ENCODE measurements at regions not wholly inside any gene's neighbourhood (a gene's known extent, or its start where the extent isn't known, plus 50 kb on each side); places are given as distances from the start of the nearest gene placed in this dataset.

- H3K36me3 ChIP-seq (ENCODE audit: control insufficient read depth, insufficient read depth, low read length), result no peaks in the 10 kb centered on the region
- H3K27me3 ChIP-seq (ENCODE audit: control insufficient read depth, insufficient read depth, low read length), result no peaks in the 10 kb centered on the region
- TF ChIP-seq CTCF (IDR thresholded peaks at IDR 0.05; ENCODE audit: insufficient read depth, low read length, poor library complexity, severe bottlenecking), result no peak
- DNase-seq (ENCODE audit: low read depth), result no peak
- H3K4me3 ChIP-seq (ENCODE audit: low read depth, low read length), result no peak overlapping the region
Observed at GRCh38 chr18:78546281-78546680, 433.3 kb upstream of the SALL3 start.

- no peak overlapping the region for H3K4me3 ChIP-seq (ENCODE audit: low read depth, low read length)
- no peaks in the 10 kb centered on the region for H3K27me3 ChIP-seq (ENCODE audit: control insufficient read depth, insufficient read depth, low read length)
- H3K36me3 ChIP-seq (ENCODE audit: control insufficient read depth, insufficient read depth, low read length), result no peaks in the 10 kb centered on the region
- no peak for TF ChIP-seq CTCF (IDR thresholded peaks at IDR 0.05; ENCODE audit: insufficient read depth, low read length, poor library complexity, severe bottlenecking)
- DNase-seq (ENCODE audit: low read depth), result no peak
Observed at GRCh38 chr18:78547817-78548216, 431.8 kb upstream of the SALL3 start.

- H3K36me3 ChIP-seq (ENCODE audit: control insufficient read depth, insufficient read depth, low read length), result no peaks in the 10 kb centered on the region
- no peaks in the 10 kb centered on the region for H3K27me3 ChIP-seq (ENCODE audit: control insufficient read depth, insufficient read depth, low read length)
- no peak for TF ChIP-seq CTCF (IDR thresholded peaks at IDR 0.05; ENCODE audit: insufficient read depth, low read length, poor library complexity, severe bottlenecking)
- H3K4me3 ChIP-seq (ENCODE audit: low read depth, low read length), result no peak overlapping the region
- no peak for DNase-seq (ENCODE audit: low read depth)
Observed at GRCh38 chr18:78548261-78549058, 431.2 kb upstream of the SALL3 start.

GRCh38 chr18:78549971-78550370 is 429.6 kb upstream of the SALL3 start:
- DNase-seq (ENCODE audit: low read depth), result no peak
- TF ChIP-seq CTCF (IDR thresholded peaks at IDR 0.05; ENCODE audit: insufficient read depth, low read length, poor library complexity, severe bottlenecking), result no peak
- H3K36me3 ChIP-seq (ENCODE audit: control insufficient read depth, insufficient read depth, low read length), result no peaks in the 10 kb centered on the region

GRCh38 chr18:78554944-78555608 is 424.5 kb upstream of the SALL3 start:
- H3K4me3 ChIP-seq (ENCODE audit: low read depth, low read length), result no peak overlapping the region
- DNase-seq (ENCODE audit: low read depth), result no peak
- no peaks in the 10 kb centered on the region for H3K36me3 ChIP-seq (ENCODE audit: control insufficient read depth, insufficient read depth, low read length)
- no peaks in the 10 kb centered on the region for H3K27me3 ChIP-seq (ENCODE audit: control insufficient read depth, insufficient read depth, low read length)
- no peak for TF ChIP-seq CTCF (IDR thresholded peaks at IDR 0.05; ENCODE audit: insufficient read depth, low read length, poor library complexity, severe bottlenecking)

More at GRCh38 chr18:78549971-78550370, 429.6 kb upstream of the SALL3 start:
- H3K4me3 ChIP-seq (ENCODE audit: low read depth, low read length), result no peak overlapping the region
- H3K27me3 ChIP-seq (ENCODE audit: control insufficient read depth, insufficient read depth, low read length), result no peaks in the 10 kb centered on the region
